Thyroid gland (tissue), 4 donors: ENCODE measurements at regions not wholly inside any gene's neighbourhood (a gene's known extent, or its start where the extent isn't known, plus 50 kb on each side); places are given as distances from the start of the nearest gene placed in this dataset.

Experiments
- POLR2A ChIP-seq, 2 donors: fragments of 450-650 bp; IDR thresholded peaks; one replicate each; pipeline ENCODE4 v1.6.1; 2017; ENCODE audit warnings: antibody characterized with exemption in 2 of 2, mild to moderate bottlenecking in 2 of 2, moderate library complexity in 1 of 2
- TF ChIP-seq, protein P1 (sequence below), 6 experiments: fragments of 200-600 bp in 3 of 6; fragments of 450-650 bp in 3 of 6; sonication (generic) in 3 of 6; IDR thresholded peaks; one replicate each; pipeline ENCODE4 v1.5.1; 2016 to 2019; ENCODE audit warnings: antibody characterized with exemption in 6 of 6, mild to moderate bottlenecking in 2 of 6, inconsistent platforms in 1 of 6, moderate library complexity in 1 of 6

DNA sequence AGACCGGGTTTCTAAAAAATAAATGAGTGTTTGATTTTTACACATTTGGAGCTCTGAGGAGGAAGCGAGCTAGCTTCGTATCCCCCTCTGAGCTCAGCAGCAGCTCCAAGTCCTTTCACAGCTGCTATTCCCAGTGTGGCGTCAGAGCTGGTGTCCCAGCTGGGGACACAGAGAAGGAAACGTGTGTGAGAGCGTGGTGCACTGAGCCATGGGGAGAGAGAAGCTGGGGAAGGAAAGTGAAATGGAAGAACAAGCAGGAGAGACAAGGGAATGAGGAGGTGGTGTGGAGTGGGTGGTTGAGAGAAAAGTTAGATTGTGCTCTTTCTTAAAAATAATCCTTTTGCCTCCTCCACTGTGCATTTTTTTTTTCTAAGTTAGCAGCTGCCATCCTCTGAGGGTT, 79.5 kb upstream of the SLC4A4 start:
- TF ChIP-seq, protein P1, sequence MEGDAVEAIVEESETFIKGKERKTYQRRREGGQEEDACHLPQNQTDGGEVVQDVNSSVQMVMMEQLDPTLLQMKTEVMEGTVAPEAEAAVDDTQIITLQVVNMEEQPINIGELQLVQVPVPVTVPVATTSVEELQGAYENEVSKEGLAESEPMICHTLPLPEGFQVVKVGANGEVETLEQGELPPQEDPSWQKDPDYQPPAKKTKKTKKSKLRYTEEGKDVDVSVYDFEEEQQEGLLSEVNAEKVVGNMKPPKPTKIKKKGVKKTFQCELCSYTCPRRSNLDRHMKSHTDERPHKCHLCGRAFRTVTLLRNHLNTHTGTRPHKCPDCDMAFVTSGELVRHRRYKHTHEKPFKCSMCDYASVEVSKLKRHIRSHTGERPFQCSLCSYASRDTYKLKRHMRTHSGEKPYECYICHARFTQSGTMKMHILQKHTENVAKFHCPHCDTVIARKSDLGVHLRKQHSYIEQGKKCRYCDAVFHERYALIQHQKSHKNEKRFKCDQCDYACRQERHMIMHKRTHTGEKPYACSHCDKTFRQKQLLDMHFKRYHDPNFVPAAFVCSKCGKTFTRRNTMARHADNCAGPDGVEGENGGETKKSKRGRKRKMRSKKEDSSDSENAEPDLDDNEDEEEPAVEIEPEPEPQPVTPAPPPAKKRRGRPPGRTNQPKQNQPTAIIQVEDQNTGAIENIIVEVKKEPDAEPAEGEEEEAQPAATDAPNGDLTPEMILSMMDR (IDR thresholded peaks at IDR 0.05): no peak
- no peak for TF ChIP-seq POLR2A (IDR thresholded peaks at IDR 0.05)
